SK-N-SH treated with all-trans-retinoic acid at 6 μM for 48 hours (cell line): ENCODE measurements at regions not wholly inside any gene's neighbourhood (a gene's known extent, or its start where the extent isn't known, plus 50 kb on each side); places are given as distances from the start of the nearest gene placed in this dataset.

Source experiments
- ATAC-seq: fragments of 200-7000 bp; cut with Tn5 transposase; 3 replicates; pipeline ENCODE4 v1.9.1; 2020; ENCODE audit warnings: mild to moderate bottlenecking, moderate library complexity
- ARNTL ChIP-seq: fragments of 450-650 bp; formaldehyde crosslinking; IDR thresholded peaks from 2 replicates; pipeline ENCODE4 v1.5.0; 2020; ENCODE audit warnings: low read depth, mild to moderate bottlenecking, moderate library complexity, borderline replicate concordance
- BACH2 ChIP-seq: fragments of 250-450 bp; sonication (Bioruptor Pico); IDR thresholded peaks from 2 replicates; pipeline ENCODE4 v1.9.0; 2021; ENCODE audit warnings: mild to moderate bottlenecking, borderline replicate concordance
- CSDC2 ChIP-seq: fragments of 250-450 bp; sonication (Bioruptor Pico); IDR thresholded peaks from 2 replicates; pipeline ENCODE4 v1.5.0; 2020; ENCODE audit warnings: mild to moderate bottlenecking, moderate library complexity
- ESRRG ChIP-seq: fragments of 250-450 bp; sonication (Bioruptor Pico); IDR thresholded peaks from 2 replicates; pipeline ENCODE4 v1.6.1; 2021; ENCODE audit warnings: mild to moderate bottlenecking
- GLIS3 ChIP-seq: fragments of 250-450 bp; sonication (Bioruptor Pico); IDR thresholded peaks from 2 replicates; pipeline ENCODE4 v1.5.0; 2020; ENCODE audit warnings: mild to moderate bottlenecking, moderate library complexity
- ISL1 ChIP-seq: fragments of 250-450 bp; sonication (Bioruptor Pico); IDR thresholded peaks from 2 replicates; pipeline ENCODE4 v2.1.2; 2022; ENCODE audit warnings: mild to moderate bottlenecking, moderate library complexity
- OSR1 ChIP-seq: fragments of 250-450 bp; sonication (Bioruptor Pico); IDR thresholded peaks from 2 replicates; pipeline ENCODE4 v1.8.0; 2022; ENCODE audit warnings: moderate library complexity, mild to moderate bottlenecking, inconsistent platforms
- PATZ1 ChIP-seq: fragments of 250-450 bp; sonication (Bioruptor Pico); IDR thresholded peaks from 2 replicates; pipeline ENCODE4 v1.8.0; 2020; ENCODE audit warnings: mild to moderate bottlenecking, moderate library complexity, borderline replicate concordance
- POU6F1 ChIP-seq: fragments of 250-450 bp; sonication (Bioruptor Pico); IDR thresholded peaks from 2 replicates; pipeline ENCODE4 v1.8.0; 2021; ENCODE audit warnings: low read depth, mild to moderate bottlenecking, moderate library complexity, borderline replicate concordance
- PPARA ChIP-seq: fragments of 250-450 bp; sonication (Bioruptor Pico); IDR thresholded peaks from 2 replicates; pipeline ENCODE4 v1.5.0; 2020; ENCODE audit warnings: mild to moderate bottlenecking, borderline replicate concordance
- RARB ChIP-seq: fragments of 250-450 bp; sonication (Bioruptor Pico); IDR thresholded peaks from 2 replicates; pipeline ENCODE4 v1.8.0; 2021; ENCODE audit warnings: mild to moderate bottlenecking, moderate library complexity
- TCF4 ChIP-seq: fragments of 250-450 bp; sonication (Bioruptor Pico); IDR thresholded peaks from 2 replicates; pipeline ENCODE4 v1.8.0; 2021; ENCODE audit warnings: mild to moderate bottlenecking, moderate library complexity, borderline replicate concordance
- TOX ChIP-seq: fragments of 250-450 bp; sonication (Bioruptor Pico); IDR thresholded peaks from 2 replicates; pipeline ENCODE4 v1.8.0; 2021; ENCODE audit warnings: mild to moderate bottlenecking, moderate library complexity, borderline replicate concordance
- TSHZ2 ChIP-seq: fragments of 250-450 bp; sonication (Bioruptor Pico); IDR thresholded peaks from 2 replicates; pipeline ENCODE4 v1.5.0; 2020; ENCODE audit warnings: mild to moderate bottlenecking, moderate library complexity
- ZC3H10 ChIP-seq: fragments of 250-450 bp; sonication (Bioruptor Pico); IDR thresholded peaks from 2 replicates; pipeline ENCODE4 v1.5.1; 2021; ENCODE audit warnings: mild to moderate bottlenecking, moderate library complexity
- ZFP3 ChIP-seq: fragments of 250-450 bp; sonication (Bioruptor Pico); IDR thresholded peaks from 2 replicates; pipeline ENCODE4 v1.5.0; 2020; ENCODE audit warnings: mild to moderate bottlenecking, moderate library complexity
- ZFP30 ChIP-seq: fragments of 450-650 bp; formaldehyde crosslinking; IDR thresholded peaks from 2 replicates; pipeline ENCODE4 v1.5.0; 2022; ENCODE audit warnings: mild to moderate bottlenecking, moderate library complexity
- ZNF70 ChIP-seq: fragments of 450-650 bp; formaldehyde crosslinking; IDR thresholded peaks from 2 replicates; pipeline ENCODE4 v1.5.0; 2020; ENCODE audit warnings: mild to moderate bottlenecking, moderate library complexity
- ZNF8 ChIP-seq: fragments of 450-650 bp; formaldehyde crosslinking; IDR thresholded peaks from 2 replicates; pipeline ENCODE4 v1.5.0; 2020; ENCODE audit warnings: mild to moderate bottlenecking, moderate library complexity

GRCh38 chr2:37477921-37478320, 133.5 kb downstream of the QPCT start (continued):
- no peak for TF ChIP-seq TSHZ2 (CRISPR knock-in tag)
- no peak for TF ChIP-seq ZNF8 (CRISPR knock-in tag)
- no peak for TF ChIP-seq TOX (CRISPR knock-in tag)

GRCh38 chr2:37481244-37481643, 136.8 kb downstream of the QPCT start:
- TF ChIP-seq ZNF70 (CRISPR knock-in tag) (no peak), ARNTL (CRISPR knock-in tag) (no peak), BACH2 (CRISPR knock-in tag) (no peak), POU6F1 (CRISPR knock-in tag) (no peak)
- ATAC-seq = no peak

- no peak for ATAC-seq
- TF ChIP-seq TSHZ2 (CRISPR knock-in tag) (no peak), ZFP3 (no peak), GLIS3 (CRISPR knock-in tag) (no peak), CSDC2 (no peak)
- TF ChIP-seq, all 23 proteins: peak for 0
These were observed 144.6 kb downstream of the QPCT start for GRCh38 chr2:37489041-37489456.

GRCh38 chr2:37489536-37489935, 145.1 kb downstream of the QPCT start:
- ATAC-seq = no peak
- TF ChIP-seq ZC3H10 (CRISPR knock-in tag) = no peak
- TF ChIP-seq POU6F1 (CRISPR knock-in tag) = no peak
- no peak for TF ChIP-seq TCF4
- TF ChIP-seq ZFP3 = no peak
- TF ChIP-seq ISL1 (CRISPR knock-in tag) = no peak
- TF ChIP-seq TOX (CRISPR knock-in tag) = no peak
- TF ChIP-seq PPARA = no peak
- TF ChIP-seq RARB (CRISPR knock-in tag) = no peak
- no peak for TF ChIP-seq ESRRG (CRISPR knock-in tag)

GRCh38 chr2:37493425-37493824, 149.0 kb downstream of the QPCT start:
- no peak for ATAC-seq
- TF ChIP-seq ZC3H10 (CRISPR knock-in tag) = no peak
- TF ChIP-seq ZFP30 (CRISPR knock-in tag) = no peak
- no peak for TF ChIP-seq TSHZ2 (CRISPR knock-in tag)
- TF ChIP-seq ARNTL (CRISPR knock-in tag) = no peak
- no peak for TF ChIP-seq ZNF8 (CRISPR knock-in tag)
- no peak for TF ChIP-seq GLIS3 (CRISPR knock-in tag)
- no peak for TF ChIP-seq OSR1 (CRISPR knock-in tag)
- TF ChIP-seq TCF4 = no peak
- TF ChIP-seq PATZ1 (CRISPR knock-in tag) = no peak
- TF ChIP-seq BACH2 (CRISPR knock-in tag) = no peak
- no peak for TF ChIP-seq RARB (CRISPR knock-in tag)
- no peak for TF ChIP-seq CSDC2
- no peak for TF ChIP-seq ZFP3
- no peak for TF ChIP-seq TOX (CRISPR knock-in tag)
- no peak for TF ChIP-seq ESRRG (CRISPR knock-in tag)
